HepG2 (cell line): ENCODE measurements at regions not wholly inside any gene's neighbourhood (a gene's known extent, or its start where the extent isn't known, plus 50 kb on each side); places are given as distances from the start of the nearest gene placed in this dataset.

Experiments
- ATAC-seq: fragments of 200-7000 bp; cut with Tn5 transposase; 3 replicates; pipeline ENCODE4 v1.9.1; 2020; ENCODE audit warnings: mild to moderate bottlenecking, moderate library complexity
- BruUV-seq: library from RNA; stranded (reverse); fragments of 400-500 nt; replicated peaks from 2 replicates; lab custom pipeline; 2021; lab: Mats Ljungman, UMichigan
- CTCF ChIA-PET: fragments of 300-600 bp; formaldehyde crosslinking; extraction: SDS; loops from one replicate; lab custom pipeline; 2021; ENCODE audit warnings: low total read pairs, inconsistent platforms, low intra/inter-chr PET ratio; lab: Yijun Ruan, JAX
- POLR2A ChIA-PET: fragments of 350-600 bp; sonication (Branson Sonifier 250); formaldehyde crosslinking; loops from one replicate; lab custom pipeline; 2020; ENCODE audit warnings: antibody characterized with exemption, inconsistent platforms; lab: Yijun Ruan, JAX
- DNase-seq: peaks from one replicate; pipeline ENCODE4 v3.0.0-alpha.2; 2015; ENCODE audit warnings: low spot score
- FAIRE-seq: peaks from 3 replicates; lab custom pipeline; 2011; peaks lifted over from hg19 to GRCh38; lab: Jason Lieb, UNC
- H2AFZ ChIP-seq: one replicate; pipeline ENCODE4 v1.6.1; 2011; ENCODE audit warnings: low read length, inconsistent platforms
- H3K27ac ChIP-seq: fragments of 300-600 bp; 3 replicates; pipeline ENCODE4 v1.8.0; 2011; ENCODE audit warnings: mixed run types, mild to moderate bottlenecking, mixed read lengths, low read length, inconsistent platforms; ENCODE audit not compliant: insufficient read depth; ENCODE audit errors: extremely low read length
- H3K27me3 ChIP-seq, 2 experiments: fragments of 200-600 bp in 1 of 2; 2 replicates in 1 of 2; 3 replicates in 1 of 2; pipeline versions ENCODE4 v1.6.0 to v1.8.0; 2011; ENCODE audit warnings: low read length in 2 of 2, mild to moderate bottlenecking in 2 of 2, moderate library complexity in 2 of 2, inconsistent platforms in 1 of 2; ENCODE audit not compliant: insufficient read depth in 2 of 2, control insufficient read depth in 1 of 2
- H3K36me3 ChIP-seq, 2 experiments: fragments of 200-600 bp in 1 of 2; replicated peaks in 1 of 2; 2 replicates in 1 of 2; 3 replicates in 1 of 2; pipeline versions ENCODE4 v1.5.1 to v1.8.0; 2011; ENCODE audit warnings: low read length in 2 of 2, inconsistent platforms in 1 of 2; ENCODE audit not compliant: insufficient read depth in 2 of 2, control insufficient read depth in 1 of 2
- H3K4me1 ChIP-seq: 2 replicates; pipeline ENCODE4 v1.5.1; 2012; ENCODE audit warnings: low read length, inconsistent platforms; ENCODE audit not compliant: insufficient read depth
- H3K4me2 ChIP-seq: 2 replicates; pipeline ENCODE4 v1.6.0; 2011; ENCODE audit warnings: low read depth, low read length, inconsistent platforms
- H3K4me3 ChIP-seq, 3 experiments: fragments of 200-600 bp in 1 of 3; sonication (generic), shearing (Covaris generic) in 1 of 3; replicated peaks in 1 of 3; 2 replicates each; pipeline ENCODE4 v1.5.1; 2011 to 2016; ENCODE audit warnings: low read length in 3 of 3, inconsistent platforms in 2 of 3, low read depth in 2 of 3, mild to moderate bottlenecking in 2 of 3, control low read depth in 1 of 3, mixed read lengths in 1 of 3; ENCODE audit not compliant: insufficient read depth in 1 of 3
- H3K79me2 ChIP-seq: one replicate; pipeline ENCODE4 v1.6.1; 2011; ENCODE audit warnings: low read length, inconsistent platforms; ENCODE audit not compliant: insufficient read depth
- H3K9ac ChIP-seq: 2 replicates; pipeline ENCODE4 v1.6.0; 2011; ENCODE audit warnings: mild to moderate bottlenecking, low read depth, low read length, inconsistent platforms; ENCODE audit not compliant: insufficient read depth
- H3K9me3 ChIP-seq: 2 replicates; pipeline ENCODE4 v1.5.1; 2012; ENCODE audit warnings: mild to moderate bottlenecking, low read length
- H4K20me1 ChIP-seq: 2 replicates; pipeline ENCODE4 v1.6.0; 2011; ENCODE audit warnings: inconsistent platforms, mild to moderate bottlenecking, low read length, moderate library complexity; ENCODE audit not compliant: insufficient read depth
- ATF7 ChIP-seq, 2 experiments: fragments of 450-650 bp in 1 of 2; sonication (generic) in 1 of 2; formaldehyde crosslinking in 1 of 2; IDR thresholded peaks; 2 replicates each; pipeline versions ENCODE4 v1.4.0 to v1.6.1; 2016 to 2020; ENCODE audit warnings: antibody characterized with exemption in 1 of 2, mild to moderate bottlenecking in 1 of 2, missing genetic modification reagents in 1 of 2
- FOSL2 ChIP-seq: sonication (generic); formaldehyde crosslinking; IDR thresholded peaks from 2 replicates; pipeline ENCODE4 v1.4.0; 2020; ENCODE audit warnings: missing genetic modification reagents
- HNRNPK ChIP-seq: fragments of 200-400 bp; formaldehyde crosslinking; IDR thresholded peaks from 2 replicates; pipeline ENCODE4 v1.6.1; 2018; ENCODE audit warnings: low read length, low read depth, moderate library complexity, mild to moderate bottlenecking; ENCODE audit not compliant: poor library complexity, severe bottlenecking
- IKZF1 ChIP-seq: fragments of 450-650 bp; IDR thresholded peaks from 2 replicates; pipeline ENCODE4 v1.7.1; 2016
- MTA3 ChIP-seq: sonication (generic); formaldehyde crosslinking; IDR thresholded peaks from 2 replicates; pipeline ENCODE4 v1.4.0; 2020; ENCODE audit warnings: missing genetic modification reagents
- MTF1 ChIP-seq: sonication (generic); formaldehyde crosslinking; IDR thresholded peaks from 2 replicates; pipeline ENCODE4 v1.5.0; 2020; ENCODE audit warnings: missing genetic modification reagents
- NCOA2 ChIP-seq: sonication (generic); formaldehyde crosslinking; IDR thresholded peaks from 2 replicates; pipeline ENCODE4 v1.8.0; 2022; ENCODE audit warnings: inconsistent platforms
- PRDM10 ChIP-seq: sonication (generic); formaldehyde crosslinking; IDR thresholded peaks from 2 replicates; pipeline ENCODE4 v1.4.0; 2020; ENCODE audit warnings: low read depth, missing genetic modification reagents
- REPIN1 ChIP-seq: sonication (generic); formaldehyde crosslinking; IDR thresholded peaks from 2 replicates; pipeline ENCODE4 v1.8.0; 2022; ENCODE audit warnings: missing genetic modification reagents, low read depth, mild to moderate bottlenecking, borderline replicate concordance
- ZC3H4 ChIP-seq: sonication (generic); formaldehyde crosslinking; IDR thresholded peaks from 2 replicates; pipeline ENCODE4 v1.4.0; 2020; ENCODE audit warnings: missing genetic modification reagents, borderline replicate concordance
- ZMAT5 ChIP-seq: sonication (generic); formaldehyde crosslinking; IDR thresholded peaks from 2 replicates; pipeline ENCODE4 v1.5.0; 2020; ENCODE audit warnings: mild to moderate bottlenecking, low read depth, missing genetic modification reagents, borderline replicate concordance
- ZNF367 ChIP-seq: sonication (generic); formaldehyde crosslinking; IDR thresholded peaks from 2 replicates; pipeline ENCODE4 v1.4.0; 2020; ENCODE audit warnings: missing genetic modification reagents, borderline replicate concordance
- ZNF598 ChIP-seq: sonication (generic); formaldehyde crosslinking; IDR thresholded peaks from 2 replicates; pipeline ENCODE4 v1.5.1; 2020; ENCODE audit warnings: mild to moderate bottlenecking, missing genetic modification reagents, borderline replicate concordance
- ZNF607 ChIP-seq: sonication (generic); formaldehyde crosslinking; IDR thresholded peaks from 2 replicates; pipeline ENCODE4 v1.5.1; 2020; ENCODE audit warnings: missing genetic modification reagents, mild to moderate bottlenecking, borderline replicate concordance
- ZNF749 ChIP-seq: sonication (generic); formaldehyde crosslinking; IDR thresholded peaks from 2 replicates; pipeline ENCODE4 v1.8.0; 2022; ENCODE audit warnings: mild to moderate bottlenecking, missing genetic modification reagents, moderate library complexity, borderline replicate concordance
- ZNF768 ChIP-seq: sonication (generic); formaldehyde crosslinking; IDR thresholded peaks from 2 replicates; pipeline ENCODE4 v1.4.0; 2020; ENCODE audit warnings: missing genetic modification reagents
- WGBS: methylation state at CpG from one replicate; pipeline ENCODE4 v1.1.6; 2017; ENCODE audit warnings: low lambda C conversion rate; 5-methylcytosine and 5-hydroxymethylcytosine counted together
- in situ Hi-C: cut with HindIII; loops from 2 replicates; pipeline ENCODE4 v1.10.0; 2017; ENCODE audit warnings: low pct_unique_long_range_greater_than_20kb; ENCODE audit not compliant: extremely low pct_ligation_motif_present
- intact Hi-C: fragments of 100-400 bp; cut with micrococcal nuclease; formaldehyde crosslinking; loops from one replicate; pipeline ENCODE4 v1.10.0; 2022; ENCODE audit not compliant: unreplicated experiment
- TF ChIP-seq, protein P1 (sequence below): sonication (generic); formaldehyde crosslinking; IDR thresholded peaks from 2 replicates; pipeline ENCODE4 v1.4.0; 2020; ENCODE audit warnings: mild to moderate bottlenecking, missing genetic modification reagents

- FAIRE-seq (no peak), ATAC-seq (no peak), DNase-seq (no peak)
- no peak overlapping the region for H3K27ac ChIP-seq
- ChIA-PET CTCF (no interaction called here), POLR2A (no interaction called here)
- no peaks in the 10 kb centered on the region for H3K79me2 ChIP-seq
- H3K9ac ChIP-seq, result no peak overlapping the region
- H3K4me2 ChIP-seq, result no peak overlapping the region
- H4K20me1 ChIP-seq, result no peaks in the 10 kb centered on the region
- no peak overlapping the region for H3K4me3 ChIP-seq
- no TSS peak for BruUV-seq
- H2AFZ ChIP-seq, result no peak overlapping the region
- in situ Hi-C loops (no loop called here), intact Hi-C loops (no loop called here)
- H3K4me1 ChIP-seq, result no peaks in the 10 kb centered on the region
- 3% methylated on average over 3 of the region's 3 CpGs for WGBS
- H3K9me3 ChIP-seq, result no peaks in the 10 kb centered on the region
- no peaks in the 10 kb centered on the region for H3K27me3 ChIP-seq
- no peak for TF ChIP-seq HNRNPK
- TF ChIP-seq REPIN1, result no peak
- TF ChIP-seq, protein P1, sequence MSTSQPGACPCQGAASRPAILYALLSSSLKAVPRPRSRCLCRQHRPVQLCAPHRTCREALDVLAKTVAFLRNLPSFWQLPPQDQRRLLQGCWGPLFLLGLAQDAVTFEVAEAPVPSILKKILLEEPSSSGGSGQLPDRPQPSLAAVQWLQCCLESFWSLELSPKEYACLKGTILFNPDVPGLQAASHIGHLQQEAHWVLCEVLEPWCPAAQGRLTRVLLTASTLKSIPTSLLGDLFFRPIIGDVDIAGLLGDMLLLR, result no peak
- TF ChIP-seq ZC3H4 (CRISPR knock-in tag), result no peak
- TF ChIP-seq ZNF607, result no peak
- no peak for TF ChIP-seq ATF7 (IDR thresholded peaks at IDR 0.05)
- TF ChIP-seq ATF7 (CRISPR knock-in tag; IDR thresholded peaks at IDR 0.05), result no peak
- H3K36me3 ChIP-seq, result no peaks in the 10 kb centered on the region
Observed at GRCh38 chr13:22154041-22154440, 483.2 kb downstream of the FGF9 start.

DNA sequence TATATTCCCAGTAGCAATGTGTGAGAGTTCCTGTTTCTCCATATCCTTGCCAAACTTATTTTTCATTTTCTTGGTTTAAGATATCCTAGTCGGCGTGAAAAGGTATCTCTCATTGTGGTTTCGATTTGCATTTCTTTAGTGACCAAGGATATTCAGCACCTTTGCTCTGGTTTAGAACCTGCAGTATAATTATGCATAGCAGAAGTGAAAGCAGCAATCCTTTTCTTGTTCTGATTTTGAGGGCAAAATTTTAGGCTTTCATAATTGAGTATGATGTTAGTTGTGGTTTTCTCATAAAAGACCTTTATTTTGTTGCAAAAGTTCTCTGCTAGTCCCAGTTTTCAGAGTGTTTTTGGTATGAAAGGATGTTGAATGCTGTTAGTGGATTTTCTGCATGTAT lies 491.0 kb downstream of the FGF9 start:
- FAIRE-seq (no peak), ATAC-seq (no peak)
- 36% methylated on average over 3 of the region's 3 CpGs for WGBS
- no peak for TF ChIP-seq IKZF1
- no peak for TF ChIP-seq ZNF598 (CRISPR knock-in tag)
- TF ChIP-seq MTF1 (CRISPR knock-in tag), result no peak
- no peak for TF ChIP-seq ZNF768 (CRISPR knock-in tag)
- TF ChIP-seq ZNF749 (CRISPR knock-in tag), result no peak
- TF ChIP-seq NCOA2 (CRISPR knock-in tag), result no peak
- TF ChIP-seq ZNF367 (CRISPR knock-in tag), result no peak
- no peak for TF ChIP-seq PRDM10 (CRISPR knock-in tag)
- no peak for TF ChIP-seq ZMAT5 (CRISPR knock-in tag)
- no peak for TF ChIP-seq FOSL2 (CRISPR knock-in tag)
- TF ChIP-seq MTA3 (CRISPR knock-in tag), result no peak

More for the DNA sequence above, 491.0 kb downstream of the FGF9 start:
- BruUV-seq, result no TSS peak
- no peak for DNase-seq
- POLR2A ChIA-PET, result no interaction called here
- no peak overlapping the region for H3K4me3 ChIP-seq
- no peaks in the 10 kb centered on the region for H3K79me2 ChIP-seq
- no peaks in the 10 kb centered on the region for H4K20me1 ChIP-seq
- H3K4me2 ChIP-seq, result no peak overlapping the region
- H3K36me3 ChIP-seq, result no peaks in the 10 kb centered on the region
- in situ Hi-C loops (no loop called here), intact Hi-C loops (no loop called here)
- no peak overlapping the region for H3K9ac ChIP-seq
- H2AFZ ChIP-seq, result no peak overlapping the region
- H3K27me3 ChIP-seq, result no peaks in the 10 kb centered on the region
- no peaks in the 10 kb centered on the region for H3K4me1 ChIP-seq
- no peak overlapping the region for H3K27ac ChIP-seq
- H3K9me3 ChIP-seq, result no peaks in the 10 kb centered on the region
- CTCF ChIA-PET, result no interaction called here
